IPS-NIHi11 (cell line): ENCODE measurements at regions not wholly inside any gene's neighbourhood (a gene's known extent, or its start where the extent isn't known, plus 50 kb on each side); places are given as distances from the start of the nearest gene placed in this dataset.

Experiments used
- DNase-seq: peaks from one replicate; pipeline ENCODE4 v3.0.0; 2012; ENCODE audit warnings: mixed read lengths, low spot score

- DNase-seq, result no peak
Observed at GRCh38 chr21:24115141-24115540, 1492.1 kb downstream of the MRPL39 start.

- no peak for DNase-seq
Observed at GRCh38 chr21:24112020-24112419, 1495.3 kb downstream of the MRPL39 start.

GRCh38 chr21:24110846-24111245 is 1496.4 kb downstream of the MRPL39 start:
- no peak for DNase-seq

DNA sequence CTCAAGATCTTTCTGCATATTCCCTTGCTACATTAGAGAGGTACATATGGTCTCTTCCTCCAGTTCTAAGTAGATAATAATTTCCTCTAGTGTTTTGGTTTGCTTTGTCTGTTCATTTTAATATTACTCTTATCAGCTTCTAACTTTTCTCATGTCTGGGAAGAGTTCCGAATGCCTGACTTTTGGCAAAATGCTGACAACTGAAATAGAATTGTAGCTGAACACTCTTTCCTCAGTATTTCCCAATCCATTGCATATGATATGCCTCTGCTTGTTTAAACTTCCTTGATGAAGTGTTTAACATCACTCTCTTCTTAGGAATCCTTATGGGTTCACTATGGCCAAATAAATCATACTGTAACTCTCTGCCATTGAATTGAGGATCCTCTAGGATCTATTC is 1510.1 kb downstream of the MRPL39 start:
- no peak for DNase-seq

GRCh38 chr21:24096651-24097050 is 1510.6 kb downstream of the MRPL39 start:
- DNase-seq, result no peak

DNA sequence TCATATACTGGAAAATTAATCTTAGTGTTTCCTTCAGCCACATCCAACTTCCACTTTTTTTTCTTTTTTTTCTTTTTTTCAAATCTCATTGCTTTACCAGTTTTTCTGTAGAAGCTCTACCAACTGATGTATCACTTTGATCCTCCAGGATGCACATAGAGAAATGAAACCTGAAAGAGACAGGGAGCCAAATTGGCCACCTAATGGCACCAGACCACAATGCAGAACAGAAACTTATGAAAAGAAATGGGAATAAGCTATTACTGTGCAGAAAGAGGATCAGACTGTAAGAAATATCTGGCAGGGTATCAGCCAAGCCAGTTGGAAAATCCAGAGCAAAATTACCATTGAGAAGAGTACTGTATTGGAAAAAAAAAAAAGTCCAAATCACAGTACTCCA is 1514.2 kb downstream of the MRPL39 start:
- DNase-seq, result no peak

DNA sequence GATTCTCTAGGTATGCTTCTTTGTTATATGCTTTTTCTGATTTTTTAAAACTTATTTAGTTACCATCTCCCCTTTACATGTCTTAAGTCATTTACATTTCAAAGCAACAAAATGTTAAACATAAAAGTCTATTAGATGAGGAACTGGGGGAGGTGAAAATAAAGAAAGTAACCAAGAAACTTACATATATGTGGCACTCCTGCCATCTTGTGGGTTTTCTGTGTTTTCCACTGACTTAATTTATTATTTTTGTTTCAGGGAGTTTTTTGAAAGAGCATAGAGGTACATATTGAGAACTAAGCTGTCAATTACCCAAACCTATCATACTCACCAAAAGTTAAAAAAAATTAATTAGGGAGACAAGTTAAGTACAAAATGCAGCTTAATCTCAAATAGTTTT is 1531.1 kb downstream of the MRPL39 start:
- no peak for DNase-seq

- no peak for DNase-seq
Observed at GRCh38 chr21:24055696-24056095, 1551.6 kb downstream of the MRPL39 start.

- no peak for DNase-seq
Observed at GRCh38 chr21:24050231-24050630, 1557.0 kb downstream of the MRPL39 start.

DNA sequence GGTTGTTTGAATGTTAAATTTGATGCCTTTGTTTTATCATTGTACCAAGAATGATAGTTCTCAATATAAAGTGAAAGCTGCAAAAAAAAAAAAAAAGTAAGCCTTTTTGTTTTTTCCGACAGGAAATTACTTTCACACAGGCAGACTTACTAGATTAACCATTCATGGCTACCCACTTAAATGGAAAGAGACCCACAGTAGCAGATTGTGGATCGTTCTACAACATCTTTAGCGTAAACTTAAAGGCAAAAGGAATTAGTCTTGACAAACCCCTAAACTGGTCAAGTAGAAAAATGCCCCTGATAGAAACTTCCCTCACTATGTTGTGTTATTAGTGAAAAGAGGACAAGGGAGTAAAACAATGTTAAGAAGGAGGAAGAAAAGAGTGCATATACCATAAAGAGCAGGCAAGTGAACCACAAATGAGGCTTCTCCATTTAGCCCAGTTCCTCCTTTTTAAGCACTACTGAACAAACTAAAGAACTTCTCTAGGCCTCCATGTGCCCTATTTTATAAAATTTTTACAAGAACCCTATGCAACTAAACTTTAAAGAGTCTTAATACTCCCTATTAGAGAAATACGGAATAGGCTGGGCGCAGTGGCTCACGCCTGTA is 1560.3 kb downstream of the MRPL39 start:
- no peak for DNase-seq

DNA sequence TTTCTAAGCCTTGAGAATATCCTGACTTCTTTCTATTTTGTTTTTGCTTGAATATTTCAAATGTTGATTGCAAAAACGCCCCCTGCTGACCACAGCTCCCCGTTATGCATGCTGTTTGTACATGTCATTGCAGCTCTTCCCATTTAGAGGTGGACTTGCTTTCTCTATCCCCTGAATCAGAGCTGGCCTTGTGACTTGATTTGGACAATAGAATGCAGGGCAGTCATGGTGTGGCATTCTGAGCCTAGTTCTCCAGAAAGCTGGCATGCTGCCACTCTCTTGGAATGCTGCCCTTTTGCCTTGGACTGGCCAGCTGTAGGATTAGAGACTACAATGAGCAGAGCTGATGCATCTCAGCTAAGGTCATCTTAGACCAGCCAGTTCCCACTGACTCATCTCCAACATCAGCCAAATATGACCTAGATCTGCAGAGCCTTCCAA is 1561.5 kb downstream of the MRPL39 start:
- peak; percentile 3 for DNase-seq

GRCh38 chr21:24045373-24045772 is 1561.9 kb downstream of the MRPL39 start:
- DNase-seq, result no peak

- DNase-seq, result no peak
Observed at GRCh38 chr21:24042687-24043086, 1564.6 kb downstream of the MRPL39 start.

- no peak for DNase-seq
Observed at GRCh38 chr21:24032709-24033232, 1574.5 kb downstream of the MRPL39 start.

GRCh38 chr21:24027396-24027795 is 1579.9 kb downstream of the MRPL39 start:
- DNase-seq, result no peak

GRCh38 chr21:24025101-24025500 is 1582.2 kb downstream of the MRPL39 start:
- no peak for DNase-seq

DNA sequence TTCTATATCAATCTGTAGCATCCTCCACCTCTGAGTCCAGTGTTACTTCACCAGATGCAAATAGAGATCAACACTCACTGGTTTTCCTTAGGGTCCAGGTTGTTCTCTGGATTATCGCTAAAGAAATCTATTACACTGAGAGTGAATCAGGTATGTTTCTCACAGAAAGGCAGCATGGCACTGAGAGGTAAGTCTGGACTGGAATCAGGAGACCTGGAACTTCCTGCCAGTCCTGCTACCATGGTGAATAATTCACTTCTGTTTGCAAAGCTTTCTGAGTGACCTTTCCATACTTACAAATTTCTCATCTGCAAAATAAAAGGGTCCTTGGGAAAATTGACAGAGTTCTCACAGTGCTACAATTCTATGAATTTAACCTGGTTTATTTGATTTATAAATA is 1583.3 kb downstream of the MRPL39 start:
- DNase-seq, result no peak

DNA sequence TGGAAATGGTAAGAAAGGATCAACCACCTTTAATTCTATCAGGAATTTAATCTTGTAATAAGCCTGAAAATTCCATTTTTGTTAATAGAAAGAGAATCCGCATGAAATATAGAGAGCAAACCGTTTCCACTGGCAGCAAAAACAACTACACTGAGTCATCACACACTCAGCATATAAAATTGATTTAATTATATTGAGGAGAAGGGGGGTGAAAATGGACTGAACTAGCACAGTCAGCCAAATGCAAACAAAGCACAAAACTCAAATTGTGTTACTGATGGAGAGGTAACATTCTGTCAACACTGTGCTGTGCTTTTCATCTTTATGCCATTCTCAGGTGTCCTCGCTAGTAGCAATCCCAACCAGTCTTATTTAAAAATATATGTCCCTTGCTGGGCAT is 1583.9 kb downstream of the MRPL39 start:
- DNase-seq, result no peak

DNA sequence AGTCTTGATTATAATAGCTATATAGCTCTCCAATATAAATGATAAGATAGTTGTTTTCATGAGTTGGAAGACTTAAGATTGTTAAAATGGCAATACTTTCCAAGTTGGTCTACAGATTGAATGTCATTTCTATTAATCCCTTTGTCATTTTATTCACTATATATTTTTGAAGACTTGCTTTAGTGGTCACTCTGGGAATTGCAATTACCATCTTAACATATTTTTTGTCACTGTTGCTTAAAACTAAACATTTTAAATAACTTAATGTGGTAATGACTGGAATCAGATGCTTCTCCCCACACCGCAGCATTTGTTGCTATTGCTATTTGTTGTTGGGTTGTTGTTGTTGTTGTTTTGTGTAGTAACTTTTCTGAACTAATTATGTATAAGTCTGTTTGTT is 1592.9 kb downstream of the MRPL39 start:
- no peak for DNase-seq

- no peak for DNase-seq
Observed at GRCh38 chr21:24011087-24011486, 1596.2 kb downstream of the MRPL39 start.

GRCh38 chr21:24007592-24007991 is 1599.7 kb downstream of the MRPL39 start:
- DNase-seq, result no peak

DNA sequence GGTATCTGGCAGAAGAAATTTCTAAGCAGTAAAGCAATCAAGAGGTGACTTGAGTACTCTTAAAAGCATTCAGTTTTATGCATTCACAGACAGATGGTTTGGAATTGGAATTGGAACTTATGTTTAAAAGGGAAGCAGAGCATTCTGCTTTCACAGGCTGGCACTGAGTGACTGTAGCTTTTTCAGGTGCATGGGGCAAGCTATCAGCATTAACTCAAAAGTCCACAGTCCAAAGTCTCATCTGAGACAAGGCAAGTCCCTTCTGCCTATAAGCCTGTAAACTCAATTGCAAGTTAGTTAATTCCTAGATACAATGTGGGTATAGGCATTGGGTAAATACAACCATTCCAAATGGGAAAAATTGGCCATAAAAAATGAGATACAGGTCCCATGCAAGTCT is 1620.3 kb downstream of the MRPL39 start:
- DNase-seq, result no peak

GRCh38 chr21:23986214-23986613 is 1621.1 kb downstream of the MRPL39 start:
- no peak for DNase-seq

DNA sequence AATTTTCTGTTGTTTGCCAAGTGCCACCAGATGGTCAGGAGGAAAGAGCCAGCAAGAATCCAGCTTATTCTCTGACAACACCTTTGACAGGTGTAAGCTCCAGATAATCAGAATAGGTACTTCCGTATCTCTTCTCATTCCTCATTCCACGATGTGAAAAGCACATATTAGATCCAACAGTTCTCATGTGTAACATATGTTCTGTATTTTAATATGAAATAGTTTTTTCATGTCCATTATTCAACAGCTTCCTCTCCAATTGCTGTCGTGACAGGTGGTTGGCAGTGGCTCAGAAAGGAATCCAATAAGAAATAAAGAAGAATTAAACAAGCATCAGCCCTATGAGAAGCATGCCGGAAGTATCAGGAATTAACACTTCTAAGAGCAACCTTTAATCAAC is 1624.7 kb downstream of the MRPL39 start:
- no peak for DNase-seq
